GM10248 (cell line): ENCODE measurements at regions not wholly inside any gene's neighbourhood (a gene's known extent, or its start where the extent isn't known, plus 50 kb on each side); places are given as distances from the start of the nearest gene placed in this dataset.

Experiments used
- CTCF ChIA-PET: fragments of 300-600 bp; sonication (Branson Sonifier 250); formaldehyde crosslinking; extraction: SDS; loops from one replicate; lab custom pipeline; 2021; ENCODE audit warnings: antibody characterized with exemption; lab: Yijun Ruan, JAX
- POLR2A ChIA-PET: fragments of 350-650 bp; sonication (Branson Sonifier 250); formaldehyde crosslinking; extraction: SDS; loops from one replicate; lab custom pipeline; 2020; ENCODE audit warnings: antibody characterized with exemption; lab: Yijun Ruan, JAX
- DNase-seq: peaks from one replicate; pipeline ENCODE4 v3.0.0; 2012; ENCODE audit errors: extremely low spot score
- CTCF ChIP-seq: IDR thresholded peaks from 2 replicates; pipeline ENCODE4 v1.5.1; 2012; ENCODE audit warnings: mild to moderate bottlenecking, low read depth; ENCODE audit errors: extremely low read depth, missing control alignments, control extremely low read depth

- no peak for DNase-seq
- TF ChIP-seq CTCF, result no peak
- ChIA-PET POLR2A (no interaction called here), CTCF (interaction anchor here (1.1 to 1.8 kb wide), 2 partner anchors 9 to 11 kb away, joined by 3 to 6 read pairs; no protein-coding TSS in a partner anchor)
These were observed 215.7 kb downstream of the CSNK2A3 start for GRCh38 chr11:11137339-11137738.

GRCh38 chr11:11135820-11136476 is 217.1 kb downstream of the CSNK2A3 start:
- TF ChIP-seq CTCF, result no peak
- ChIA-PET POLR2A (no interaction called here), CTCF (no interaction called here)
- no peak for DNase-seq

- POLR2A ChIA-PET, result no interaction called here
These were observed 223.9 kb downstream of the CSNK2A3 start for GRCh38 chr11:11129118-11129517.

GRCh38 chr11:11125618-11126017 is 227.4 kb downstream of the CSNK2A3 start:
- CTCF ChIA-PET, result no interaction called here
- POLR2A ChIA-PET, result no interaction called here

More at GRCh38 chr11:11129118-11129517, 223.9 kb downstream of the CSNK2A3 start:
- DNase-seq, result no peak
- no peak for TF ChIP-seq CTCF
- CTCF ChIA-PET, result no interaction called here

GRCh38 chr11:11122749-11123148 is 230.3 kb downstream of the CSNK2A3 start:
- no peak for DNase-seq
- CTCF ChIA-PET, result interaction anchor here (1.3 kb wide), 1 partner anchor 19 kb away, joined by 3 read pairs; no protein-coding TSS in a partner anchor
- TF ChIP-seq CTCF, result no peak
- POLR2A ChIA-PET, result no interaction called here

More at GRCh38 chr11:11125618-11126017, 227.4 kb downstream of the CSNK2A3 start:
- DNase-seq, result no peak
- TF ChIP-seq CTCF, result no peak

GRCh38 chr11:11119917-11120316 is 233.1 kb downstream of the CSNK2A3 start:
- no peak for DNase-seq
- ChIA-PET POLR2A (no interaction called here), CTCF (no interaction called here)
- no peak for TF ChIP-seq CTCF
